ENCODE measurements at regions not wholly inside any gene's neighbourhood (a gene's known extent, or its start where the extent isn't known, plus 50 kb on each side); places are given as distances from the start of the nearest gene placed in this dataset.

- intact Hi-C loops (cut with DNase I): no loop called here
- no peak for DNase-seq
- WGBS, 2 donors: 61 to 64% methylated on average over 6 to 7 of the region's 7 CpGs
Measured at GRCh38 chrX:3244203-3244743, 102.2 kb downstream of the MXRA5 start.

GRCh38 chrX:3232262-3232923, 114.1 kb downstream of the MXRA5 start:
- H3K36me3 ChIP-seq: no peaks in the 10 kb centered on the region
- no peak overlapping the region for H3K4me3 ChIP-seq
- no peak for DNase-seq
- 53 to 61% methylated on average over 4 of the region's 4 CpGs for WGBS, 2 donors
- no peak overlapping the region for H3K27ac ChIP-seq
- no peaks in the 10 kb centered on the region for H3K27me3 ChIP-seq
- H3K9me3 ChIP-seq: no peaks in the 10 kb centered on the region
- peaks cover 0 to 5% (median 0%) of the 10 kb centered on the region in 3 donors for H3K4me1 ChIP-seq
- TF ChIP-seq POLR2A (IDR thresholded peaks at IDR 0.05) (no peak), CTCF (IDR thresholded peaks at IDR 0.05) (no peak)
- intact Hi-C loops (cut with DNase I): no loop called here

More at GRCh38 chrX:3244203-3244743, 102.2 kb downstream of the MXRA5 start:
- H3K36me3 ChIP-seq: no peaks in the 10 kb centered on the region
- no peaks in the 10 kb centered on the region for H3K9me3 ChIP-seq
- TF ChIP-seq CTCF (IDR thresholded peaks at IDR 0.05) (no peak), POLR2A (IDR thresholded peaks at IDR 0.05) (no peak)
- no peaks in the 10 kb centered on the region for H3K27me3 ChIP-seq
- no peaks in the 10 kb centered on the region for H3K4me1 ChIP-seq
- H3K27ac ChIP-seq: no peak overlapping the region
- no peak overlapping the region for H3K4me3 ChIP-seq

- no peak overlapping the region for H3K4me3 ChIP-seq
- 61 to 67% methylated on average over 2 to 6 of the region's 7 CpGs for WGBS, 2 donors
- no peak for DNase-seq
- H3K9me3 ChIP-seq: no peaks in the 10 kb centered on the region
- intact Hi-C loops (cut with DNase I): no loop called here
- H3K4me1 ChIP-seq: peaks cover 0 to 5% (median 0%) of the 10 kb centered on the region in 3 donors
- no peaks in the 10 kb centered on the region for H3K27me3 ChIP-seq
- no peak overlapping the region for H3K27ac ChIP-seq
- no peaks in the 10 kb centered on the region for H3K36me3 ChIP-seq
- TF ChIP-seq CTCF (IDR thresholded peaks at IDR 0.05): no peak
- no peak for TF ChIP-seq POLR2A (IDR thresholded peaks at IDR 0.05)
Measured at GRCh38 chrX:3231766-3232165, 114.7 kb downstream of the MXRA5 start.

GRCh38 chrX:3230496-3230895, 116.0 kb downstream of the MXRA5 start:
- WGBS, 2 donors: 73 to 74% methylated on average over 2 of the region's 2 CpGs

More at GRCh38 chrX:3230496-3230895, 116.0 kb downstream of the MXRA5 start:
- Histone ChIP-seq H3K27me3 (no peaks in the 10 kb centered on the region), H3K27ac (peak overlapping the region in 2 of 4 donors; percentile 8 to 54), H3K4me1 (peaks cover 0 to 5% (median 0%) of the 10 kb centered on the region in 3 donors), H3K4me3 (no peak overlapping the region), H3K9me3 (no peaks in the 10 kb centered on the region), H3K36me3 (no peaks in the 10 kb centered on the region)
- no peak for DNase-seq
- intact Hi-C loops (cut with DNase I): no loop called here
- TF ChIP-seq CTCF (IDR thresholded peaks at IDR 0.05) (no peak), POLR2A (IDR thresholded peaks at IDR 0.05) (no peak)

Measured in esophagus squamous epithelium (tissue), 5 donors.